PC-3 (cell line): ENCODE measurements at regions not wholly inside any gene's neighbourhood (a gene's known extent, or its start where the extent isn't known, plus 50 kb on each side); places are given as distances from the start of the nearest gene placed in this dataset.

Experiments
- ATAC-seq: fragments of 200-7000 bp; cut with Tn5 transposase; 2 replicates; pipeline ENCODE4 v1.9.1; 2020; ENCODE audit warnings: mild to moderate bottlenecking, moderate library complexity
- BruUV-seq: library from RNA; stranded (reverse); fragments of 400-500 nt; replicated peaks from 2 replicates; lab custom pipeline; 2021; lab: Mats Ljungman, UMichigan
- CTCF ChIA-PET: fragments of 300-600 bp; sonication (Branson Sonifier 250); formaldehyde crosslinking; loops from one replicate; lab custom pipeline; 2022; ENCODE audit warnings: antibody characterized with exemption; lab: Charles Lee
- POLR2A ChIA-PET: fragments of 300-600 bp; sonication (Branson Sonifier 250); formaldehyde crosslinking; loops from one replicate; lab custom pipeline; 2022; ENCODE audit warnings: antibody characterized with exemption; ENCODE audit not compliant: unreplicated experiment; lab: Charles Lee
- DNase-seq: peaks from one replicate; pipeline ENCODE4 v3.0.0-alpha.2; 2015
- H2AFZ ChIP-seq: fragments of 300-600 bp; sonication (generic); 2 replicates; pipeline ENCODE4 v1.6.0; 2016; ENCODE audit warnings: antibody characterized with exemption, low read length
- H3F3A ChIP-seq: fragments of 300-600 bp; sonication (generic); one replicate; pipeline ENCODE4 v1.6.0; 2017; ENCODE audit warnings: antibody characterized with exemption, low read length, control low read depth, mild to moderate bottlenecking; ENCODE audit not compliant: unreplicated experiment
- H3K27ac ChIP-seq: fragments of 300-600 bp; sonication (generic); 2 replicates; pipeline ENCODE4 v1.5.1; 2016; ENCODE audit warnings: mild to moderate bottlenecking, low read length
- H3K27me3 ChIP-seq: fragments of 300-600 bp; sonication (generic); 2 replicates; pipeline ENCODE4 v1.6.1; 2016; ENCODE audit warnings: low read length, mixed read lengths
- H3K36me3 ChIP-seq: fragments of 300-600 bp; sonication (generic); 2 replicates; pipeline ENCODE4 v1.6.1; 2016; ENCODE audit warnings: low read depth, mixed run types, low read length, mixed read lengths
- H3K4me1 ChIP-seq: fragments of 300-600 bp; sonication (generic); 2 replicates; pipeline ENCODE4 v1.5.1; 2016; ENCODE audit warnings: low read length; ENCODE audit not compliant: insufficient read depth
- H3K4me2 ChIP-seq: fragments of 300-600 bp; sonication (generic); 2 replicates; pipeline ENCODE4 v1.6.0; 2016; ENCODE audit warnings: low read length
- H3K4me3 ChIP-seq: fragments of 300-600 bp; sonication (generic); 2 replicates; pipeline ENCODE4 v1.5.1; 2016; ENCODE audit warnings: mild to moderate bottlenecking, low read length, mixed read lengths
- H3K79me2 ChIP-seq: fragments of 300-600 bp; sonication (generic); 2 replicates; pipeline ENCODE4 v1.6.1; 2017; ENCODE audit warnings: low read length, mixed read lengths
- H3K9ac ChIP-seq: fragments of 300-600 bp; sonication (generic); 2 replicates; pipeline ENCODE4 v1.6.0; 2016; ENCODE audit warnings: mild to moderate bottlenecking, low read length
- H3K9me2 ChIP-seq: fragments of 300-600 bp; sonication (generic); replicated peaks from 2 replicates; pipeline ENCODE4 v1.6.1; 2016; ENCODE audit warnings: mixed run types, low read length, mixed read lengths
- H3K9me3 ChIP-seq: fragments of 300-600 bp; sonication (generic); 2 replicates; pipeline ENCODE4 v1.6.1; 2016; ENCODE audit warnings: low read length, mixed read lengths
- H4K20me1 ChIP-seq: fragments of 300-600 bp; sonication (generic); 2 replicates; pipeline ENCODE4 v1.6.1; 2016; ENCODE audit warnings: low read length, mixed read lengths
- CTCF ChIP-seq: fragments of 300-600 bp; sonication (generic); conservative IDR thresholded peaks from 2 replicates; pipeline ENCODE4 v1.5.1; 2017; ENCODE audit warnings: antibody characterized with exemption, low read depth, mild to moderate bottlenecking, low read length
- EZH2 ChIP-seq: fragments of 300-600 bp; sonication (generic); IDR thresholded peaks from one replicate; pipeline ENCODE4 v1.6.1; 2017; ENCODE audit warnings: antibody characterized with exemption, mild to moderate bottlenecking, low read length; ENCODE audit not compliant: unreplicated experiment
- EZH2phosphoT487 ChIP-seq: fragments of 300-600 bp; sonication (generic); IDR thresholded peaks from 2 replicates; pipeline ENCODE4 v1.6.1; 2018; ENCODE audit warnings: mild to moderate bottlenecking, antibody characterized with exemption, low read length, borderline replicate concordance
- intact Hi-C: fragments of 100-400 bp; cut with micrococcal nuclease; formaldehyde crosslinking; loops from 2 replicates; pipeline ENCODE4 v1.9.0; 2023

- H3K27me3 ChIP-seq: no peaks in the 10 kb centered on the region
- H3F3A ChIP-seq: no peaks in the 10 kb centered on the region
- H3K27ac ChIP-seq: no peak overlapping the region
- no peaks in the 10 kb centered on the region for H3K9me3 ChIP-seq
- no peaks in the 10 kb centered on the region for H3K36me3 ChIP-seq
- H3K4me2 ChIP-seq: no peak overlapping the region
- TF ChIP-seq CTCF: no peak
- TF ChIP-seq EZH2phosphoT487: no peak
- TF ChIP-seq EZH2: no peak
- ATAC-seq (no peak), DNase-seq (no peak)
- no TSS peak for BruUV-seq
- H2AFZ ChIP-seq: no peak overlapping the region
- no peak overlapping the region for H3K4me3 ChIP-seq
- peaks cover 39% of the 10 kb centered on the region for H3K4me1 ChIP-seq
- ChIA-PET POLR2A (no interaction called here), CTCF (no interaction called here)
- intact Hi-C loops: no loop called here
- no peaks in the 10 kb centered on the region for H3K79me2 ChIP-seq
- H3K9ac ChIP-seq: no peak overlapping the region
- H3K9me2 ChIP-seq: no peaks in the 10 kb centered on the region
- H4K20me1 ChIP-seq: no peaks in the 10 kb centered on the region
Observed at GRCh38 chr6:71396410-71396801, 107.8 kb downstream of the OGFRL1 start.

- no peaks in the 10 kb centered on the region for H3K27me3 ChIP-seq
- peaks cover 37% of the 10 kb centered on the region for H3K4me1 ChIP-seq
- H3K9me3 ChIP-seq: no peaks in the 10 kb centered on the region
- no peaks in the 10 kb centered on the region for H4K20me1 ChIP-seq
- ChIA-PET CTCF (no interaction called here), POLR2A (no interaction called here)
- ATAC-seq (peak; percentile 35; the same call in 1 of the 2 replicates), DNase-seq (no peak)
- intact Hi-C loops: no loop called here
- no peak overlapping the region for H2AFZ ChIP-seq
- H3K9me2 ChIP-seq: no peaks in the 10 kb centered on the region
- no peak overlapping the region for H3K4me2 ChIP-seq
- H3F3A ChIP-seq: peaks cover 4% of the 10 kb centered on the region
- no TSS peak for BruUV-seq
- H3K4me3 ChIP-seq: no peak overlapping the region
- no peak for TF ChIP-seq EZH2
- no peak for TF ChIP-seq CTCF
- no peak for TF ChIP-seq EZH2phosphoT487
- H3K27ac ChIP-seq: no peak overlapping the region
- no peaks in the 10 kb centered on the region for H3K79me2 ChIP-seq
- H3K36me3 ChIP-seq: no peaks in the 10 kb centered on the region
- H3K9ac ChIP-seq: no peak overlapping the region
Observed at GRCh38 chr6:71399279-71399678, 110.7 kb downstream of the OGFRL1 start.

- no peak overlapping the region for H2AFZ ChIP-seq
- ATAC-seq (no peak), DNase-seq (no peak)
- intact Hi-C loops: no loop called here
- peaks cover 7% of the 10 kb centered on the region for H3F3A ChIP-seq
- H3K4me3 ChIP-seq: no peak overlapping the region
- BruUV-seq: no TSS peak
- TF ChIP-seq EZH2phosphoT487 (no peak), CTCF (no peak), EZH2 (no peak)
- H4K20me1 ChIP-seq: no peaks in the 10 kb centered on the region
- no peak overlapping the region for H3K9ac ChIP-seq
- H3K36me3 ChIP-seq: no peaks in the 10 kb centered on the region
- CTCF ChIA-PET: no interaction called here
- H3K4me1 ChIP-seq: peaks cover 50% of the 10 kb centered on the region
- no peak overlapping the region for H3K4me2 ChIP-seq
- no peaks in the 10 kb centered on the region for H3K9me3 ChIP-seq
- H3K9me2 ChIP-seq: no peaks in the 10 kb centered on the region
- no peak overlapping the region for H3K27ac ChIP-seq
- no peaks in the 10 kb centered on the region for H3K79me2 ChIP-seq
- no peaks in the 10 kb centered on the region for H3K27me3 ChIP-seq
- POLR2A ChIA-PET: no interaction called here
Observed at GRCh38 chr6:71400852-71401251, 112.2 kb downstream of the OGFRL1 start.
